Smooth muscle cell (in vitro differentiated cells): ENCODE measurements at regions not wholly inside any gene's neighbourhood (a gene's known extent, or its start where the extent isn't known, plus 50 kb on each side); places are given as distances from the start of the nearest gene placed in this dataset.
"Not testable (repeated sequence)": the region's sequence is repeated elsewhere in the genome, so short reads cannot be mapped to it uniquely, and the experiment has no call there.

Experiments
- DNase-seq: peaks from one replicate; lab custom pipeline; 2025; ENCODE audit not compliant: unreplicated experiment; lab: John Stamatoyannopoulos, UW
- H2AFZ ChIP-seq: fragments of 200-600 bp; sonication (generic); 2 replicates; pipeline ENCODE4 v1.6.0; 2016; ENCODE audit warnings: antibody characterized with exemption, low read depth, mild to moderate bottlenecking
- H3F3A ChIP-seq: fragments of 200-600 bp; sonication (generic); 2 replicates; pipeline ENCODE4 v1.6.0; 2017; ENCODE audit warnings: antibody characterized with exemption, low read depth
- H3K27ac ChIP-seq: fragments of 200-600 bp; sonication (generic); 2 replicates; pipeline ENCODE4 v1.5.1; 2016; ENCODE audit warnings: low read depth, mild to moderate bottlenecking
- H3K27me3 ChIP-seq: fragments of 200-600 bp; sonication (generic); 2 replicates; pipeline ENCODE4 v1.6.1; 2016; ENCODE audit warnings: low read depth, mild to moderate bottlenecking
- H3K36me3 ChIP-seq: fragments of 200-600 bp; sonication (generic); 2 replicates; pipeline ENCODE4 v1.5.1; 2016; ENCODE audit warnings: low read depth
- H3K4me1 ChIP-seq: fragments of 200-600 bp; sonication (generic); 2 replicates; pipeline ENCODE4 v1.5.1; 2016; ENCODE audit warnings: low read depth
- H3K4me2 ChIP-seq: fragments of 200-600 bp; sonication (generic); 2 replicates; pipeline ENCODE4 v1.6.0; 2016; ENCODE audit warnings: mild to moderate bottlenecking
- H3K4me3 ChIP-seq: fragments of 200-600 bp; sonication (generic); 2 replicates; pipeline ENCODE4 v1.5.1; 2016; ENCODE audit warnings: mild to moderate bottlenecking
- H3K79me2 ChIP-seq: fragments of 200-600 bp; sonication (generic); 2 replicates; pipeline ENCODE4 v1.6.0; 2016; ENCODE audit warnings: low read depth, mild to moderate bottlenecking
- H3K9ac ChIP-seq: fragments of 200-600 bp; sonication (generic); 2 replicates; pipeline ENCODE4 v1.6.0; 2016; ENCODE audit warnings: low read depth
- H3K9me3 ChIP-seq: fragments of 200-600 bp; sonication (generic); replicated peaks from 2 replicates; pipeline ENCODE4 v1.5.1; 2016; ENCODE audit warnings: low read depth
- H4K20me1 ChIP-seq: fragments of 200-600 bp; sonication (generic); 2 replicates; pipeline ENCODE4 v1.6.0; 2016; ENCODE audit warnings: low read depth
- CTCF ChIP-seq: fragments of 200-600 bp; sonication (generic); IDR thresholded peaks from 2 replicates; pipeline ENCODE4 v1.5.1; 2017; ENCODE audit warnings: borderline replicate concordance, mild to moderate bottlenecking, antibody characterized with exemption; ENCODE audit not compliant: insufficient read depth, poor library complexity, severe bottlenecking
- WGBS: methylation state at CpG from one replicate; pipeline ENCODE4 v1.1.7; 2016; ENCODE audit warnings: low lambda C conversion rate; 5-methylcytosine and 5-hydroxymethylcytosine counted together

- TF ChIP-seq CTCF, result no peak
- no peaks in the 10 kb centered on the region for H3K36me3 ChIP-seq
- no peak for DNase-seq
- H3K79me2 ChIP-seq, result no peaks in the 10 kb centered on the region
- H3K27ac ChIP-seq, result no peak overlapping the region
- no peaks in the 10 kb centered on the region for H3K9me3 ChIP-seq
- H2AFZ ChIP-seq, result no peak overlapping the region
- H3K4me1 ChIP-seq, result peaks cover 5% of the 10 kb centered on the region
- H3K9ac ChIP-seq, result no peak overlapping the region
- no peaks in the 10 kb centered on the region for H3K27me3 ChIP-seq
- H3K4me3 ChIP-seq, result no peak overlapping the region
- peaks cover 13% of the 10 kb centered on the region for H3F3A ChIP-seq
- H4K20me1 ChIP-seq, result no peaks in the 10 kb centered on the region
- H3K4me2 ChIP-seq, result no peak overlapping the region
Observed at GRCh38 chr2:63701406-63701805, 112.6 kb downstream of the MDH1 start.

DNA sequence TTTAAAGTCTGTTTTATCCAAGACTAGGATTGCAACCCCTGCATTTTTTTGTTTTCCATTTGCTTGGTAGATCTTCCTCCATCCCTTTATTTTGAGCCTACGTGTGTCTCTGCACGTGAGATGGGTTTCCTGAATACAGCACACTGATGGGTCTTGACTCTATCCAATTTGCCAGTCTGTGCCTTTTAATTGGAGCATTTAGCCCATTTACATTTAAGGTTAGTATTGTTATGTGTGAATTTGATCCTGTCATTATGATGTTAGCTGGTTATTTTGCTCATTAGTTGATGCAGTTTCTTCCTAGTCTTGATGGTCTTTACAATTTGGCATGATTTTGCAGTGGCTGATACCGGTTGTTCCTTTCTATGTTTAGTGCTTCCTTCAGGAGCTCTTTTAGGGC lies 117.3 kb downstream of the MDH1 start:
- not testable (repeated sequence) for H3K27ac ChIP-seq, H3K27me3 ChIP-seq, H3K79me2 ChIP-seq, DNase-seq, H2AFZ ChIP-seq, H3K4me2 ChIP-seq, H3K36me3 ChIP-seq, H3K4me1 ChIP-seq, H3K9me3 ChIP-seq, H3F3A ChIP-seq, H4K20me1 ChIP-seq, H3K4me3 ChIP-seq, H3K9ac ChIP-seq
- WGBS, result 88% methylated on average over 3 of the region's 3 CpGs

DNA sequence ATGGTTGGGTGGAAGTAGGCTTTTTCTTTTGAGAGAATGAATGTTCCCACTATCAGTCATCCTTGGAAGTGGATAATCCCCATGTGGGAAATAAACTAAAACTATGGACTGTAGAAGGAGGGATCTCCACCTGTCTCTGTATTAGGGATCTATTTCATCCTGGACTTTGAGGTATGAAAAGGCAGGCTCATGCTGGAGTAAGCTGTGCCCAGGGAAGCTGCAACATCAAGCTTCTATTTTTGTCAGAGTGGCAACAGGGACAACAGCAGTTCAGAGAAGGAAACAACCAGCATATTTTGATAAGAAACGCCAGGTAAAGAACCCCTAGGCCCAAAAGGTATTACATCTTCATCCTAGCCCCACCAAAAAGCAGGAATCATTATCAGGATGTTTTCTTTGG lies 122.0 kb downstream of the MDH1 start:
- WGBS, result 92% methylated on average over 1 of the region's 1 CpG
- Histone ChIP-seq H3K27ac (no peak overlapping the region), H3K36me3 (no peaks in the 10 kb centered on the region), H3K9me3 (no peaks in the 10 kb centered on the region), H2AFZ (no peak overlapping the region), H3K27me3 (no peaks in the 10 kb centered on the region), H3K4me3 (no peak overlapping the region), H3F3A (no peaks in the 10 kb centered on the region), H3K79me2 (no peaks in the 10 kb centered on the region), H3K4me1 (no peaks in the 10 kb centered on the region), H4K20me1 (no peaks in the 10 kb centered on the region), H3K9ac (no peak overlapping the region), H3K4me2 (no peak overlapping the region)
- no peak for TF ChIP-seq CTCF
- DNase-seq, result no peak

DNA sequence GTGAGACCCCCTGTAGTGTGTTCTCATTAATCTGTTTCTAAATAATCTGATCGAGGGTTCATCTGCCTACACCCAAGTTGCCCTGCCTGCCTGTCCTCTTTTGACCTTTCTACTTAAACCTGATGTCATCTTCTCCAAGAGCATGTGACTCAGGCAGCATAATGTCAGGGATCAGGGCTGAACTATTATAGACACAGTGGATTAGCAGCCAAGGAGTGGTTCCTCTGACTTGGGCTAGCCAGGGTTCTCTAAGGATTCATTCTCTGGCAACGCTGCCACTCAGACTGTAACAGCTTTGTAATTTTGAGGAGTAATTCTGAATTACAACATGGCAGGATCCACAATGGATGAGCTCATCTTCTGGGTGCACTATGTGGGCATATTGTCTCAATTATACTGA lies 124.0 kb downstream of the MDH1 start:
- no peak for TF ChIP-seq CTCF
- 75% methylated on average over 2 of the region's 2 CpGs for WGBS
- H3K27me3 ChIP-seq, result no peaks in the 10 kb centered on the region
- DNase-seq, result no peak
- H3K9me3 ChIP-seq, result no peaks in the 10 kb centered on the region
- no peak overlapping the region for H3K4me2 ChIP-seq
- no peaks in the 10 kb centered on the region for H3F3A ChIP-seq
- no peak overlapping the region for H3K4me3 ChIP-seq
- no peaks in the 10 kb centered on the region for H3K36me3 ChIP-seq
- no peak overlapping the region for H2AFZ ChIP-seq
- H3K79me2 ChIP-seq, result no peaks in the 10 kb centered on the region
- H3K4me1 ChIP-seq, result no peaks in the 10 kb centered on the region
- no peak overlapping the region for H3K9ac ChIP-seq
- H3K27ac ChIP-seq, result no peak overlapping the region
- no peaks in the 10 kb centered on the region for H4K20me1 ChIP-seq
